A673 (cell line): ENCODE measurements at regions not wholly inside any gene's neighbourhood (a gene's known extent, or its start where the extent isn't known, plus 50 kb on each side); places are given as distances from the start of the nearest gene placed in this dataset.

Experiments used
- BruUV-seq: library from RNA; stranded (reverse); fragments of 400-500 nt; replicated peaks from 2 replicates; lab custom pipeline; 2021; lab: Mats Ljungman, UMichigan
- CTCF ChIA-PET: fragments of 300-600 bp; sonication (Branson Sonifier 250); formaldehyde crosslinking; loops from one replicate; lab custom pipeline; 2022; ENCODE audit warnings: antibody characterized with exemption; lab: Charles Lee
- POLR2A ChIA-PET: fragments of 300-600 bp; sonication (Branson Sonifier 250); formaldehyde crosslinking; loops from one replicate; lab custom pipeline; 2022; ENCODE audit warnings: antibody characterized with exemption; ENCODE audit not compliant: low non-redundant PET; lab: Charles Lee
- DNase-seq: peaks from one replicate; pipeline ENCODE4 v3.0.0-alpha.2; 2015; ENCODE audit warnings: low spot score
- H3K27ac ChIP-seq: fragments of 200-600 bp; sonication (generic); 2 replicates; pipeline ENCODE4 v1.5.1; 2016; ENCODE audit warnings: mixed run types, low read depth, mild to moderate bottlenecking, mixed read lengths, antibody characterized with exemption, low read length; ENCODE audit not compliant: poor library complexity, severe bottlenecking
- H3K27me3 ChIP-seq: fragments of 200-600 bp; sonication (generic); replicated peaks from 2 replicates; pipeline ENCODE4 v1.6.1; 2017; ENCODE audit warnings: mixed run types, low read depth, mild to moderate bottlenecking, mixed read lengths, antibody characterized with exemption, low read length; ENCODE audit not compliant: insufficient read depth, poor library complexity
- H3K36me3 ChIP-seq: fragments of 200-600 bp; sonication (generic); 2 replicates; pipeline ENCODE4 v1.6.1; 2016; ENCODE audit warnings: mixed run types, mild to moderate bottlenecking, mixed read lengths, antibody characterized with exemption, low read length; ENCODE audit not compliant: insufficient read depth, poor library complexity, severe bottlenecking
- H3K4me1 ChIP-seq: fragments of 200-600 bp; sonication (generic); 2 replicates; pipeline ENCODE4 v1.6.1; 2017; ENCODE audit warnings: mixed run types, mild to moderate bottlenecking, mixed read lengths, antibody characterized with exemption, low read length; ENCODE audit not compliant: insufficient read depth, poor library complexity, severe bottlenecking
- H3K4me3 ChIP-seq: fragments of 200-600 bp; sonication (generic); 2 replicates; pipeline ENCODE4 v1.5.1; 2016; ENCODE audit warnings: low read depth, mixed run types, mild to moderate bottlenecking, mixed read lengths, low read length; ENCODE audit not compliant: poor library complexity, severe bottlenecking
- H3K9me3 ChIP-seq: fragments of 200-600 bp; sonication (generic); 2 replicates; pipeline ENCODE4 v1.6.1; 2016; ENCODE audit warnings: mixed run types, low read depth, mild to moderate bottlenecking, mixed read lengths, antibody characterized with exemption, low read length; ENCODE audit not compliant: poor library complexity, severe bottlenecking
- CTCF ChIP-seq: fragments of 300-800, 200-600 bp; sonication (generic); conservative IDR thresholded peaks from 2 replicates; pipeline ENCODE4 v1.5.1; 2017; ENCODE audit warnings: low read depth, mild to moderate bottlenecking, antibody characterized with exemption, low read length, moderate library complexity, mixed read lengths
- EZH2 ChIP-seq: fragments of 200-600 bp; sonication (generic); IDR thresholded peaks from 2 replicates; pipeline ENCODE4 v1.6.1; 2017; ENCODE audit warnings: borderline replicate concordance, low read depth, mild to moderate bottlenecking, mixed read lengths, antibody characterized with exemption, low read length; ENCODE audit not compliant: poor library complexity, severe bottlenecking
- intact Hi-C: fragments of 100-400 bp; cut with micrococcal nuclease; formaldehyde crosslinking; loops from one replicate; pipeline ENCODE4 v1.10.0; 2022; ENCODE audit not compliant: unreplicated experiment

GRCh38 chr5:125189531-125189941 is 443.1 kb upstream of the ZNF608 start:
- no peaks in the 10 kb centered on the region for H3K4me1 ChIP-seq
- POLR2A ChIA-PET, result no interaction called here
- intact Hi-C loops, result no loop called here
- no peak overlapping the region for H3K27ac ChIP-seq
- H3K9me3 ChIP-seq, result no peaks in the 10 kb centered on the region
- no peak overlapping the region for H3K4me3 ChIP-seq
- no TSS peak for BruUV-seq
- CTCF ChIA-PET, result no interaction called here
- TF ChIP-seq EZH2, result no peak
- no peak for TF ChIP-seq CTCF
- DNase-seq, result no peak
- no peaks in the 10 kb centered on the region for H3K36me3 ChIP-seq
- H3K27me3 ChIP-seq, result no peaks in the 10 kb centered on the region

- Histone ChIP-seq H3K36me3 (no peaks in the 10 kb centered on the region), H3K9me3 (no peaks in the 10 kb centered on the region), H3K4me1 (no peaks in the 10 kb centered on the region), H3K4me3 (no peak overlapping the region), H3K27ac (no peak overlapping the region), H3K27me3 (no peaks in the 10 kb centered on the region)
- ChIA-PET POLR2A (no interaction called here), CTCF (no interaction called here)
- no TSS peak for BruUV-seq
- no peak for DNase-seq
- TF ChIP-seq EZH2 (no peak), CTCF (no peak)
- intact Hi-C loops, result no loop called here
These were observed 444.0 kb upstream of the ZNF608 start for GRCh38 chr5:125190232-125191087.

- Histone ChIP-seq H3K36me3 (no peaks in the 10 kb centered on the region), H3K4me1 (peaks cover 5% of the 10 kb centered on the region), H3K4me3 (no peak overlapping the region), H3K9me3 (no peaks in the 10 kb centered on the region), H3K27me3 (no peaks in the 10 kb centered on the region), H3K27ac (no peak overlapping the region)
- no peak for TF ChIP-seq CTCF
- no peak for TF ChIP-seq EZH2
- ChIA-PET POLR2A (no interaction called here), CTCF (no interaction called here)
- intact Hi-C loops, result no loop called here
- DNase-seq, result no peak
- BruUV-seq, result no TSS peak
These were observed 448.4 kb upstream of the ZNF608 start for GRCh38 chr5:125194883-125195282.
